ENCODE measurements at regions not wholly inside any gene's neighbourhood (a gene's known extent, or its start where the extent isn't known, plus 50 kb on each side); places are given as distances from the start of the nearest gene placed in this dataset.

GRCh38 chr9:7975336-7975735 lies 175.8 kb upstream of the DMAC1 start:
- Histone ChIP-seq H3K18ac (ENCODE audit: extremely low read depth, low read length) (no peak overlapping the region), H3K4me2 (ENCODE audit: insufficient read depth in 1 of 2, low read depth in 2 of 2, low read length in 2 of 2) (no peak overlapping the region), H3K9ac (replicated peaks in 1 of 4; ENCODE audit: extremely low read depth in 1 of 4, low read depth in 3 of 4, low read length in 3 of 4) (no peak overlapping the region), H3K27me3 (replicated peaks in 1 of 4; ENCODE audit: control insufficient read depth in 3 of 4, extremely low read depth in 1 of 4, insufficient read depth in 3 of 4, low read length in 3 of 4) (no peaks in the 10 kb centered on the region), H3K79me1 (ENCODE audit: low read depth, low read length) (no peaks in the 10 kb centered on the region), H2AK5ac (ENCODE audit: low read depth, low read length) (no peak overlapping the region), H3K56ac (replicated peaks; ENCODE audit: insufficient read length, low read depth, low read length) (no peak overlapping the region), H3K14ac (ENCODE audit: insufficient read length) (no peak overlapping the region), H3K4me1 (replicated peaks in 1 of 4; ENCODE audit: control insufficient read depth in 3 of 4, insufficient read depth in 4 of 4, low read length in 3 of 4) (no peaks in the 10 kb centered on the region), H3K4me3 (ENCODE audit: extremely low read depth in 1 of 4, insufficient read depth in 2 of 4, low read depth in 3 of 4, low read length in 4 of 4) (no peak overlapping the region), H3K9me3 (ENCODE audit: insufficient read depth in 2 of 2, low read depth in 1 of 2, low read length in 1 of 2) (no peaks in the 10 kb centered on the region), H2BK5ac (ENCODE audit: low read depth, low read length) (no peak overlapping the region), H4K5ac (ENCODE audit: insufficient read length, low read depth, low read length) (no peak overlapping the region), H3K4ac (replicated peaks; ENCODE audit: insufficient read length, low read depth, low read length) (no peak overlapping the region), H4K8ac (ENCODE audit: extremely low read depth, insufficient read depth, low read length) (no peak overlapping the region), H4K91ac (replicated peaks; ENCODE audit: insufficient read length, low read length) (no peak overlapping the region), H3K36me3 (ENCODE audit: control insufficient read depth in 2 of 4, insufficient read depth in 4 of 4, low read length in 3 of 4) (no peaks in the 10 kb centered on the region), H2AFZ (ENCODE audit: low read length) (no peak overlapping the region), H3K27ac (ENCODE audit: low read depth, low read length) (no peak overlapping the region), H3K23ac (ENCODE audit: insufficient read length) (no peak overlapping the region), H4K20me1 (replicated peaks in 1 of 2; ENCODE audit: control insufficient read depth in 1 of 2, insufficient read depth in 2 of 2, low read length in 2 of 2) (no peaks in the 10 kb centered on the region), H2BK20ac (ENCODE audit: low read length) (no peak overlapping the region), H2BK15ac (ENCODE audit: low read length) (no peak overlapping the region), H2BK12ac (ENCODE audit: low read depth, low read length) (no peak overlapping the region), H3K79me2 (ENCODE audit: control insufficient read depth in 1 of 2, insufficient read depth in 2 of 2, low read length in 2 of 2) (no peaks in the 10 kb centered on the region), H2BK120ac (replicated peaks; ENCODE audit: low read depth, low read length) (no peak overlapping the region), H3K23me2 (ENCODE audit: low read depth, low read length) (no peaks in the 10 kb centered on the region)
- no peak for TF ChIP-seq CTBP2 (IDR thresholded peaks at IDR 0.05; ENCODE audit: borderline replicate concordance, insufficient read depth, insufficient read length, low read length)
- TF ChIP-seq ASH2L (IDR thresholded peaks at IDR 0.05; ENCODE audit: low read length): no peak
- TF ChIP-seq JUN (IDR thresholded peaks at IDR 0.05; ENCODE audit: low read depth, low read length): no peak
- TF ChIP-seq RBBP5 (IDR thresholded peaks at IDR 0.05; ENCODE audit: borderline replicate concordance, low read depth, low read length): no peak
- no peak for TF ChIP-seq SAP30 (IDR thresholded peaks at IDR 0.05; ENCODE audit: insufficient read depth, insufficient replicate concordance, low read length)
- TF ChIP-seq SIN3A (conservative IDR thresholded peaks at IDR 0.05 in 1 of 2, IDR thresholded peaks at IDR 0.05 in 1 of 2; ENCODE audit: low read depth in 1 of 2, low read length in 2 of 2): no peak
- TF ChIP-seq RXRA (IDR thresholded peaks at IDR 0.05; ENCODE audit: insufficient read depth, low read depth, low read length): no peak
- TF ChIP-seq ATF3 (IDR thresholded peaks at IDR 0.05; ENCODE audit: insufficient read depth, low read depth, low read length): no peak
- FAIRE-seq (no peak), DNase-seq (ENCODE audit: low read depth in 1 of 2, low spot score in 2 of 2) (no peak)
- 96% methylated on average over 5 of the region's 5 CpGs; no CpG with 5 or more reads in 1 of the 2 experiments for WGBS, 2 experiments (ENCODE audit: extremely low coverage in 1 of 2, insufficient coverage in 1 of 2, insufficient read length in 1 of 2, insufficient replicate concordance in 2 of 2, low coverage in 1 of 2, low lambda C conversion rate in 2 of 2, missing lambda C conversion rate in 1 of 2)
- CTCF ChIA-PET (ENCODE audit: partially characterized antibody): interaction anchor here (1.4 kb wide), 1 partner anchor 131 kb away, joined by 4 read pairs; no protein-coding TSS in a partner anchor
- POLR2A ChIA-PET (ENCODE audit: partially characterized antibody): no interaction called here
